ENCODE measurements at regions not wholly inside any gene's neighbourhood (a gene's known extent, or its start where the extent isn't known, plus 50 kb on each side); places are given as distances from the start of the nearest gene placed in this dataset.

DNA sequence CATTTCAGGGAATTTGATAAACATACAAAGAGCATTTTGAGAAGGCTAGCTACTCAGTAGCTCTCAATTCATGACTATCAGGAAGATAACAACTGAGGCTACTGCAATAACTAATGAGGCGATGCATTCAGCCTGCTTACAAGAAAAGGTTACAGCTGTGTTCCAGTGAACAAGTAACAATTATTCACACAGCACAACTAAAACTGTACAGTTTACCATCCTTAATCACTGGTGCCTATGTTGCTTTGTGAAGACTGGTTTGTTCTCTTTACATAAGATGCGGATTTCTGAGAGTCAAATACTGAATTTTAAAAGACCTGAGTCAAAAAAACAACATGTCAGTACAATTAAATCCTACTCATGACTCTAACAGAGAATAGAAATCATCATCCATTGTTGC lies 526.3 kb downstream of the OTOL1 start:
- no TSS peak for BruUV-seq (replicated peaks)
- no peaks in the 10 kb centered on the region for H3K79me2 ChIP-seq (ENCODE audit: control insufficient read depth, insufficient read depth, low read length)
- no peak overlapping the region for H3K27ac ChIP-seq (ENCODE audit: extremely low read depth, low read depth, low read length)
- WGBS (ENCODE audit: insufficient coverage, low coverage, missing lambda C conversion rate): 0% methylated on average over 2 of the region's 2 CpGs
- no peaks in the 10 kb centered on the region for H3K4me1 ChIP-seq (replicated peaks in 1 of 2; ENCODE audit: control insufficient read depth in 2 of 2, insufficient read depth in 2 of 2, low read length in 2 of 2)
- H3K27me3 ChIP-seq (ENCODE audit: control insufficient read depth in 2 of 2, insufficient read depth in 2 of 2, low read length in 2 of 2): no peaks in the 10 kb centered on the region
- intact Hi-C loops (cut with micrococcal nuclease) (no loop called here), in situ Hi-C loops (cut with MboI) (no loop called here)
- H3K9me1 ChIP-seq (ENCODE audit: control insufficient read depth, insufficient read depth, low read length): no peaks in the 10 kb centered on the region
- no peak for TF ChIP-seq ZNF785 (CRISPR knock-in tag; IDR thresholded peaks at IDR 0.05)
- TF ChIP-seq CEBPG (CRISPR knock-in tag; IDR thresholded peaks at IDR 0.05): no peak
- TF ChIP-seq CEBPG (tag; conservative IDR thresholded peaks at IDR 0.05 in 1 of 2, IDR thresholded peaks at IDR 0.05 in 1 of 2): no peak
- TF ChIP-seq, protein P1, sequence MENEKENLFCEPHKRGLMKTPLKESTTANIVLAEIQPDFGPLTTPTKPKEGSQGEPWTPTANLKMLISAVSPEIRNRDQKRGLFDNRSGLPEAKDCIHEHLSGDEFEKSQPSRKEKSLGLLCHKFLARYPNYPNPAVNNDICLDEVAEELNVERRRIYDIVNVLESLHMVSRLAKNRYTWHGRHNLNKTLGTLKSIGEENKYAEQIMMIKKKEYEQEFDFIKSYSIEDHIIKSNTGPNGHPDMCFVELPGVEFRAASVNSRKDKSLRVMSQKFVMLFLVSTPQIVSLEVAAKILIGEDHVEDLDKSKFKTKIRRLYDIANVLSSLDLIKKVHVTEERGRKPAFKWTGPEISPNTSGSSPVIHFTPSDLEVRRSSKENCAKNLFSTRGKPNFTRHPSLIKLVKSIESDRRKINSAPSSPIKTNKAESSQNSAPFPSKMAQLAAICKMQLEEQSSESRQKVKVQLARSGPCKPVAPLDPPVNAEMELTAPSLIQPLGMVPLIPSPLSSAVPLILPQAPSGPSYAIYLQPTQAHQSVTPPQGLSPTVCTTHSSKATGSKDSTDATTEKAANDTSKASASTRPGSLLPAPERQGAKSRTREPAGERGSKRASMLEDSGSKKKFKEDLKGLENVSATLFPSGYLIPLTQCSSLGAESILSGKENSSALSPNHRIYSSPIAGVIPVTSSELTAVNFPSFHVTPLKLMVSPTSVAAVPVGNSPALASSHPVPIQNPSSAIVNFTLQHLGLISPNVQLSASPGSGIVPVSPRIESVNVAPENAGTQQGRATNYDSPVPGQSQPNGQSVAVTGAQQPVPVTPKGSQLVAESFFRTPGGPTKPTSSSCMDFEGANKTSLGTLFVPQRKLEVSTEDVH (IDR thresholded peaks at IDR 0.05; ENCODE audit: low read depth, partially characterized antibody): no peak
- TF ChIP-seq ZNF699 (CRISPR knock-in tag; IDR thresholded peaks at IDR 0.05; ENCODE audit: insufficient replicate concordance): no peak
- no peak for TF ChIP-seq ZNF324 (CRISPR knock-in tag; IDR thresholded peaks at IDR 0.05)
- TF ChIP-seq EWSR1 (IDR thresholded peaks at IDR 0.05; ENCODE audit: borderline replicate concordance, low read depth, partially characterized antibody): no peak
- no peaks in the 10 kb centered on the region for H4K20me1 ChIP-seq (replicated peaks; ENCODE audit: control insufficient read depth, insufficient read depth, low read length)
- H3K4me3 ChIP-seq: no peak overlapping the region
- FAIRE-seq (no peak), DNase-seq (ENCODE audit: extremely low read depth in 1 of 4, low spot score in 3 of 4) (no peak), ATAC-seq (no peak)
- no peak overlapping the region for H3K4me2 ChIP-seq (ENCODE audit: insufficient read depth, low read length)
- H3K9ac ChIP-seq (ENCODE audit: insufficient read depth in 1 of 2, low read depth in 2 of 2, low read length in 2 of 2): no peak overlapping the region
- no peaks in the 10 kb centered on the region for H3K36me3 ChIP-seq (ENCODE audit: control insufficient read depth, insufficient read depth, low read length)
- CTCF ChIA-PET (ENCODE audit: low intra/inter-chr PET ratio): no interaction called here
- POLR2A ChIA-PET: no interaction called here
- no peak overlapping the region for H2AFZ ChIP-seq (ENCODE audit: low read depth, low read length)
- H3K9me3 ChIP-seq (replicated peaks; ENCODE audit: control insufficient read depth, insufficient read depth, low read depth, low read length): peaks cover 2% of the 10 kb centered on the region; the same call in 1 of the 2 replicates
